ENCODE measurements at regions not wholly inside any gene's neighbourhood (a gene's known extent, or its start where the extent isn't known, plus 50 kb on each side); places are given as distances from the start of the nearest gene placed in this dataset.
"Not testable (repeated sequence)": the region's sequence is repeated elsewhere in the genome, so short reads cannot be mapped to it uniquely, and the experiment has no call there.

DNA sequence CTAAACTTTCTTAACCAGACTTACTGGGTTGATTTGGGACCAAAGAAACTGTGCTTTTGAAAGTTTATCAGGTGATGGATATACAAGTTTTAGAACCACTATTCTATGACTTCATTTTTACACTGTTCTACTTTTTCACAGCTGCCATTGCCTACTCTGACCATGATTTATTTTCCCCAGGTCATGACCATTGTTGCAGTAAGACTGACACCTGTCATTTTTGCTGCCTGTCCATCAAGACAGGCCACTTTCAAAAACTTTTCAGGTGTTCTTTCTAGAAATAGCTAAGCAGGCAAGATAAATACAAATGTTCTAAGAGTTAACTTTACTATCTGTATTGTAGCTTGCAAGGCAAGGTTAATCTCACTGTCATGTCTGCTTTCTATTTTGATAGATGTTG lies 147.9 kb upstream of the SEMA3C start:
- ATAC-seq (ENCODE audit: poor library complexity) (no peak), DNase-seq (no peak)
- Mint-ChIP-seq H3K4me1 (ENCODE audit: low read depth) (no peaks in the 10 kb centered on the region), H3K9me3 (no peaks in the 10 kb centered on the region), H3K27me3 (no peaks in the 10 kb centered on the region), H3K27ac (no peak overlapping the region), H3K4me3 (no peak overlapping the region), H3K36me3 (ENCODE audit: low read depth) (no peaks in the 10 kb centered on the region)
- ChIA-PET CTCF (interaction anchor here (0.6 kb wide), 1 partner anchor 21 kb away, joined by 4 read pairs; no protein-coding TSS in a partner anchor), POLR2A (no interaction called here)
- TF ChIP-seq, protein P1, sequence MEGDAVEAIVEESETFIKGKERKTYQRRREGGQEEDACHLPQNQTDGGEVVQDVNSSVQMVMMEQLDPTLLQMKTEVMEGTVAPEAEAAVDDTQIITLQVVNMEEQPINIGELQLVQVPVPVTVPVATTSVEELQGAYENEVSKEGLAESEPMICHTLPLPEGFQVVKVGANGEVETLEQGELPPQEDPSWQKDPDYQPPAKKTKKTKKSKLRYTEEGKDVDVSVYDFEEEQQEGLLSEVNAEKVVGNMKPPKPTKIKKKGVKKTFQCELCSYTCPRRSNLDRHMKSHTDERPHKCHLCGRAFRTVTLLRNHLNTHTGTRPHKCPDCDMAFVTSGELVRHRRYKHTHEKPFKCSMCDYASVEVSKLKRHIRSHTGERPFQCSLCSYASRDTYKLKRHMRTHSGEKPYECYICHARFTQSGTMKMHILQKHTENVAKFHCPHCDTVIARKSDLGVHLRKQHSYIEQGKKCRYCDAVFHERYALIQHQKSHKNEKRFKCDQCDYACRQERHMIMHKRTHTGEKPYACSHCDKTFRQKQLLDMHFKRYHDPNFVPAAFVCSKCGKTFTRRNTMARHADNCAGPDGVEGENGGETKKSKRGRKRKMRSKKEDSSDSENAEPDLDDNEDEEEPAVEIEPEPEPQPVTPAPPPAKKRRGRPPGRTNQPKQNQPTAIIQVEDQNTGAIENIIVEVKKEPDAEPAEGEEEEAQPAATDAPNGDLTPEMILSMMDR (IDR thresholded peaks at IDR 0.05) = no peak
- intact Hi-C loops (cut with DNase I, micrococcal nuclease) = no loop called here
- no peaks in the 10 kb centered on the region for H3K4me1 ChIP-seq (ENCODE audit: insufficient read depth, low read length)
- no peak overlapping the region for H3K4me3 ChIP-seq (ENCODE audit: low read length)
- H3K36me3 ChIP-seq (ENCODE audit: insufficient read depth, low read length) = no peaks in the 10 kb centered on the region
- no peaks in the 10 kb centered on the region for H3K27me3 ChIP-seq (ENCODE audit: control insufficient read depth in 1 of 2, insufficient read depth in 2 of 2, low read length in 2 of 2)
- H3K9me3 ChIP-seq (ENCODE audit: control insufficient read depth in 1 of 2, insufficient read depth in 1 of 2, low read length in 2 of 2) = peaks cover 0 to 17% of the 10 kb centered on the region in 2 experiments
- H3K27ac ChIP-seq (ENCODE audit: low read depth in 1 of 2, low read length in 2 of 2) = no peak overlapping the region

DNA sequence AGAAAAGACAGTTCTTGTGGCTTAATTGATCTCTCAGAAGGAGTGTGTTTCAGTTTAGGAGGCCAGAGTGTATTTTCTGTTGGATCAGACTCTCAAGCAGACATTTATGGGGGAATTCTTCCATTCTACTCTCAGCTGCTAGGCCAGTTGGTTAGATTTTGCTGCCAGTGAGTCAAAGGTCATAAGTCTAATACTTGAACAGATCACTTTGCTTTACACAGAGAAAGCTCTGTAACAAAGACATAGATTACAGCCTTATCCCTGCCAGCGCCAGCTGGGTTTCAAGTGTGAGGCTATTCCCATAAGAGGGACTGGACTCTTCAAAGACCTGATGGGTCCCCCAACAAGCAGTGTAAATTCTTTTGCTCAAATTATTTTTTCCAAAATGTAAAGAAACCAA lies 145.6 kb upstream of the SEMA3C start:
- ATAC-seq (ENCODE audit: poor library complexity) (no peak), DNase-seq (no peak)
- Mint-ChIP-seq H3K4me3 (no peak overlapping the region), H3K27ac (no peak overlapping the region), H3K4me1 (ENCODE audit: low read depth) (no peaks in the 10 kb centered on the region), H3K9me3 (no peaks in the 10 kb centered on the region), H3K27me3 (no peaks in the 10 kb centered on the region), H3K36me3 (ENCODE audit: low read depth) (no peaks in the 10 kb centered on the region)
- Histone ChIP-seq H3K27me3 (ENCODE audit: control insufficient read depth in 1 of 2, insufficient read depth in 2 of 2, low read length in 2 of 2) (no peaks in the 10 kb centered on the region), H3K27ac (ENCODE audit: low read depth in 1 of 2, low read length in 2 of 2) (no peak overlapping the region), H3K4me1 (ENCODE audit: insufficient read depth, low read length) (no peaks in the 10 kb centered on the region), H3K4me3 (ENCODE audit: low read length) (no peak overlapping the region), H3K9me3 (ENCODE audit: control insufficient read depth in 1 of 2, insufficient read depth in 1 of 2, low read length in 2 of 2) (peaks cover 0 to 3% of the 10 kb centered on the region in 2 experiments), H3K36me3 (ENCODE audit: insufficient read depth, low read length) (no peaks in the 10 kb centered on the region)
- intact Hi-C loops (cut with DNase I, micrococcal nuclease) = no loop called here
- CTCF ChIA-PET = no interaction called here
- POLR2A ChIA-PET = no interaction called here
- TF ChIP-seq, protein P1 (IDR thresholded peaks at IDR 0.05) = no peak

DNA sequence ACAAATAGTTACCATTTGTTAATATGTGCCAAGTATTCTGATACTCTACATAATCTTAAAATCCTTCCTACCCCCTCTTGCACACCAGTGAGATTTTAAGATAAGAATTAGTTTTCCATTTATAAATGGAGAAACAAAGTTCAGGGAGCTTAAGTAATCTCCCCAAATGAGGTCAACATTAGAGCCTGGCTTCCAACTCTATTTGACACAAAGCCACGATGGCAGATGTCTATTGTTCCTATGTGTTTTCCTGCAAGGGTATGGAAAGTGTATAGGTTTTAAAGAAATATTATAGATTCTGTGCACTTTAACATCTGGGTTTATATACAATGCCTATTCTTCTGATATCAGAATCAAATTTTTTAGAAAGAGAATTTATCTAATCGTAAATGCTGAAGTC lies 143.9 kb upstream of the SEMA3C start:
- Histone ChIP-seq H3K27me3 (ENCODE audit: control insufficient read depth in 1 of 2, insufficient read depth in 2 of 2, low read length in 2 of 2) (no peaks in the 10 kb centered on the region), H3K4me1 (ENCODE audit: insufficient read depth, low read length) (no peaks in the 10 kb centered on the region), H3K27ac (ENCODE audit: low read depth in 1 of 2, low read length in 2 of 2) (no peak overlapping the region), H3K36me3 (ENCODE audit: insufficient read depth, low read length) (no peaks in the 10 kb centered on the region), H3K9me3 (ENCODE audit: control insufficient read depth in 1 of 2, insufficient read depth in 1 of 2, low read length in 2 of 2) (peaks cover 0 to 4% of the 10 kb centered on the region in 2 experiments), H3K4me3 (ENCODE audit: low read length) (no peak overlapping the region)
- Mint-ChIP-seq H3K36me3 (ENCODE audit: low read depth) (no peaks in the 10 kb centered on the region), H3K27me3 (no peaks in the 10 kb centered on the region), H3K4me3 (no peak overlapping the region), H3K4me1 (ENCODE audit: low read depth) (no peaks in the 10 kb centered on the region), H3K9me3 (no peaks in the 10 kb centered on the region), H3K27ac (no peak overlapping the region)
- DNase-seq (no peak), ATAC-seq (ENCODE audit: poor library complexity) (no peak)
- ChIA-PET POLR2A (no interaction called here), CTCF (no interaction called here)
- TF ChIP-seq, protein P1 (IDR thresholded peaks at IDR 0.05) = no peak
- intact Hi-C loops (cut with DNase I, micrococcal nuclease) = no loop called here

DNA sequence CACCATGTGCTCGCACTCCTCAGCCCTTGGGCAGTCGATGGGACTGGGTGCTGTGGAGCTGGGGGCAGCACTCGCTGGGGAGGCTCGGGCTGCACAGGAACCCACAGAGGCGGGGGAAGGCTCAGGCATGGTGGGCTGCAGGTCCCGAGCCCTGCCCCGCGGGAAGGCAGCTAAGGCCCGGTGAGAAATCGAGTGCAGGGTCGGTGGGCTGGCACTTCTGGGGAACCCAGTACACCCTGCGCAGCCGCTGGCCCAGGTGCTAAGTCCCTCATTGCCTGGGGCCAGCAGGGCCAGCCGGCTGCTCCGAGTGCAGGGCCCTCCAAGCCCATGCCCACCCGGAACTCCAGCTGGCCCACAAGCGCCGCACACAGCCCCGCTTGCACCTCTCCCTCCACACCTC lies 138.6 kb upstream of the SEMA3C start:
- H3K9me3 Mint-ChIP-seq; H3K4me3 Mint-ChIP-seq; POLR2A ChIA-PET; H3K27ac ChIP-seq (ENCODE audit: low read depth in 1 of 2, low read length in 2 of 2); H3K4me3 ChIP-seq (ENCODE audit: low read length); H3K4me1 ChIP-seq (ENCODE audit: insufficient read depth, low read length); intact Hi-C loops (cut with DNase I, micrococcal nuclease); H3K36me3 Mint-ChIP-seq (ENCODE audit: low read depth); H3K36me3 ChIP-seq (ENCODE audit: insufficient read depth, low read length); H3K27ac Mint-ChIP-seq; ATAC-seq (ENCODE audit: poor library complexity); H3K4me1 Mint-ChIP-seq (ENCODE audit: low read depth); H3K9me3 ChIP-seq (ENCODE audit: control insufficient read depth in 1 of 2, insufficient read depth in 1 of 2, low read length in 2 of 2); DNase-seq; H3K27me3 ChIP-seq (ENCODE audit: control insufficient read depth in 1 of 2, insufficient read depth in 2 of 2, low read length in 2 of 2); CTCF ChIA-PET; H3K27me3 Mint-ChIP-seq: not testable (repeated sequence)
